GM21423 (cell line): ENCODE measurements at regions not wholly inside any gene's neighbourhood (a gene's known extent, or its start where the extent isn't known, plus 50 kb on each side); places are given as distances from the start of the nearest gene placed in this dataset.

Experiments used
- ATAC-seq: cut with Tn5 transposase; IDR thresholded peaks from one replicate; pipeline ENCODE4 v1.9.1; 2021; ENCODE audit warnings: mild to moderate bottlenecking, moderate library complexity; ENCODE audit not compliant: unreplicated experiment

- ATAC-seq: no peak
These were observed 82.4 kb upstream of the IRS2 start for GRCh38 chr13:109868578-109869311.

GRCh38 chr13:109867766-109868165 is 81.4 kb upstream of the IRS2 start:
- ATAC-seq: no peak

DNA sequence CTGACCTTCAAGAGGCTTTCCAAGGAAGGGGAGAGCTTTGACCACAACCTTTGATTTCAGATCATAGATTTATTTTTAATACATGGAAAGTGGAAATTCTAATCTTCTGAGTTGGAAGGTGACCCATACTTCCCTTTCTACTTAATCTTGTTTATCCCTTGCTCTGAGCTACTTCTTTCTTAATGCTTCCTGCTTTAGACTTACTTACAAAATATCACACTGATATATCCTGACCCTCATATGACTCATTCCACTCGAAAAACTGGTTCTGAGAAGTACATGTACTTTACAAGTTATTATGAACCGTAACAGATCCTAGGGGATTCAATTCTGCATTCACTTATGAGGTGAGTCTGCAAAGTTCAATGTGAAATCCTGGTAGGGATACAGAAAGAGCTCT is 76.2 kb upstream of the IRS2 start:
- ATAC-seq: no peak

GRCh38 chr13:109859898-109860297 is 73.5 kb upstream of the IRS2 start:
- no peak for ATAC-seq

DNA sequence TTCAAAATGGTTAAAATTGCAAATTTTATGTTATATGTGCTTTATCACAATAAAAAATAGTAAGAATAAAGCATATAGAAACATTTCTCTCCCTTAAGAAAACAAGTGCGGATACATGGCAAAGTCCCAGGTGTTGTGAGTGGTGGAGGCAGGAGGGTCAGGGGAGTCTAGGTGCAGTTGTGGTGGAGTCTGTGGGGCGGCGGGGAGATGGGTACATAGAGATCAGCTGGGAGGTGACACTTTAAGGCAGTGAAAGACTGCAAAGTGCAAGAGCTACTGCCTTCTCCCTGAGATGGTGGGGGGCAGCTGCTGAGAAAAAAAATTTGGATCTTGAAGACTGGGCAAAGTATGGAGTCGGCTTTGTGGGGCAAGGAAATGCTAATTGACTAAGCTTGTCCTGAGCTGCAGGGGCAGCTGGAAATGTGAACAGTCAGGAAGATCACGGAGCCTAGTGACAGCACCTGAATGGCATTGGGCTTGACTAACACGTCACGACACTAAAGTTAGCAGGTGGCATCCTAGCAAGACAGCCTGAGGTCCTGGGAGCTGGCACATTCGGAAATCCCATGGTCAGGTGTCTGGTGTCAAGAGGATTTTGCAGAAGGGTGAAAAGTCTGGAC is 72.9 kb upstream of the IRS2 start:
- ATAC-seq: no peak

GRCh38 chr13:109858319-109858718 is 71.9 kb upstream of the IRS2 start:
- no peak for ATAC-seq

- ATAC-seq: no peak
These were observed 71.4 kb upstream of the IRS2 start for GRCh38 chr13:109857803-109858202.

DNA sequence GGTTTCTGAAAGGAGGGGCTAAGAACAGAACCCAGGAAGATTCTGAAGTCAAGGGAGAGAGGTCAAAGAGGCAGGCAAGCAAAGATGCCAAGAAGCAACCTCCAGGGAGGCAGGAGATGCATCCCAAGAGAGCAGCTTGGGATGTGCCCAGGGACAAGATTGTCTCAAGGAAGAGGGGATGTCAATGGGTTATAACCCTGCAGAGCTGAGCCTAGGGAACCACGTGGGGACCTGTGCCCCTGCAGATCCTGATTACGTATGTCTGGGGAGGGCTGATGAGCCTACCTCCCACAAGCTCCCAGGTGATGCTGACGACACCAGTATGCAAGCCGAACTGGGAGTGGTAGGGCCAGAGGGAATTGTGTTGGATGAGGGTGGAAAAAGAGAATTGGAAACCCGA is 70.9 kb upstream of the IRS2 start:
- ATAC-seq: no peak

GRCh38 chr13:109856350-109856749 is 70.0 kb upstream of the IRS2 start:
- ATAC-seq: no peak

DNA sequence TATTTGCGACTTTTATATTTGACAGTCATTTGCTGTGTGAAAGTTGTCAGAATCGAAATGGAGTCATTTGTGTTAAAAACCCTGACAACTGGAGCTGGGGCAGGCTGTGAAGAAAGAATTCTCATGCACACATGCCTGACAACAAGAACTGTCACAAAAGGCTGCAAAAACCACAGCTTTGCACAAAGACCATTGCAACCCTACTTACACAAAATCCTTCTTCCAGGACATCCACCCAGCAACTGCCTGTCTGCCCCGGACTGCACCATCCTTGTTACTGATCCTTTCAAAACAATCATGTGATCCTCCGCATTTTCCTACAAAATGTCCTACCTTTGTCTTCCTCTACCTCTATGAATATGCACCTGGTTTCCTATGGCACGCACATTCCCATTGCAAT is 66.8 kb upstream of the IRS2 start:
- ATAC-seq: no peak

- no peak for ATAC-seq
These were observed 59.8 kb upstream of the IRS2 start for GRCh38 chr13:109846185-109846584.

DNA sequence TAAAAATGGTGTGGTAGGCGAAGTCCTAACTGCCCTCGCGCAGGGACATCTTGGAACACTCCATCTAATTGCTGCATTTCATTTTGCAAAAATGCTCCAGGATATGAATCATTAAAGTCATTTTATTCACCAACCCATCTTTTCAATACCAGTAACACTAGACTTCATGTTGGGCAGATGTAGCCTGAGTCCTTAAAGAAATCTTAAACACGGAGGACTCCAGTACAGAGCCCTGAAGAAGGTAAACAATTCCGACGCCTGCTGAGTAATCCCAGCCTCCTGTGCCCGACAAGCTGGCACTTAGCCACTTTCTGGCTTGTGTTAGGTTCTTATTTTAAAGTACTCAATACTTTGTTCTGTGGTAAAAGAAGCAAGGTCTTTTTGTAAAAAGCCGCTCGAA is 58.0 kb upstream of the IRS2 start:
- ATAC-seq: no peak

DNA sequence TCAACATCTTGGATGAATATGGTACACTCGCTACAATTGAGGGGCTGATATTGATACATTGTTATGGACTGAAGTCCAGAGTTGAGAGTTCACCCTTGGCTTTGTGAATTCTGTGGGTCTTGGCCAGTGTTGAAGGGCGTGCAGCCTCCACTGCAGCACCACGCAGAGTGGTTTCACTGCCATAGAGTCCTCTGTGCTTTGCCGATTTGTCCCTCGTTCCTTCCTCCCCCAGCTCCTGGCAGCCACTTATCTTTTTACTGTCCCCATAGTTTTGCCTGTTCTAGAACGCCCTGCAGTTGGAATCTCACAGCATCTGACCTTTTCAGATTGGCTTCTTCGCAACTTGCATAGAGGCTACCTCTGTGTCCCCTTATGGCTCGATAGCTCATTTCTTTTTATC is 57.3 kb upstream of the IRS2 start:
- no peak for ATAC-seq

DNA sequence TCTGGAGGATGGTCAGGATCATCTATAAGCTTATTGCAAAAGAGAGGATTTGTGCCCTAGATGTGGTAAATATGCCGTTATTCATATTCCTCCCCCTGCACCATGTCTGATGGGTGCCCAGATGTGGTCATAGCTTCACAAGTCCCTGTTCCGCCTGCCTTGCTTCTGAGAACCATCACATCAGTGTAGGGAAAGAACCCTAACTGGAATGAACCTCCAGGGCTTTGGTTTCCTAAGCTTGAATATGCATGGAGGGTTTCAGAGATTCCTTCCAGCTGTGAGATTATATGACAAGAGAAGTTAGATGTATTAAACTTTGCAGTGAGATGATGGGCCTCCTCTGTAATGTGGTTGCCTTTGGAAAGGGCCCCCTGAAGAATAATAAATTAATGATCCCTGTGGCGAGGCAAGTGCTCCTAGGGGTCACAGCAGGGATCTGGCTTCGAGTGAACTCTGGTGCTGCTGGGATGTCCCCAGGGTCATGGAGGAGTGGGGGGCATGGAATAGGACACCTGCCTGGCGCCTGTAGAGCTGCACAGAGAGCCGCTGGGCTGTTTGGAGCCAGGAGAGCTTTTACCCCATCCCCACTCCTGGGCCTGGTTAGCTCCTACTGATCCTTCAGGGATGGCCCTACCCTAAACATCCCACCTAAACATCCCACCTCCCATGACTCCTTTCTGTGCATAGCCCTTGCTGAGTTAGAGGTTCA is 56.0 kb upstream of the IRS2 start:
- ATAC-seq: no peak

- ATAC-seq: no peak
These were observed 54.5 kb upstream of the IRS2 start for GRCh38 chr13:109840893-109841287.

- ATAC-seq: peak; percentile 36
These were observed 54.0 kb upstream of the IRS2 start for GRCh38 chr13:109840201-109840892.

DNA sequence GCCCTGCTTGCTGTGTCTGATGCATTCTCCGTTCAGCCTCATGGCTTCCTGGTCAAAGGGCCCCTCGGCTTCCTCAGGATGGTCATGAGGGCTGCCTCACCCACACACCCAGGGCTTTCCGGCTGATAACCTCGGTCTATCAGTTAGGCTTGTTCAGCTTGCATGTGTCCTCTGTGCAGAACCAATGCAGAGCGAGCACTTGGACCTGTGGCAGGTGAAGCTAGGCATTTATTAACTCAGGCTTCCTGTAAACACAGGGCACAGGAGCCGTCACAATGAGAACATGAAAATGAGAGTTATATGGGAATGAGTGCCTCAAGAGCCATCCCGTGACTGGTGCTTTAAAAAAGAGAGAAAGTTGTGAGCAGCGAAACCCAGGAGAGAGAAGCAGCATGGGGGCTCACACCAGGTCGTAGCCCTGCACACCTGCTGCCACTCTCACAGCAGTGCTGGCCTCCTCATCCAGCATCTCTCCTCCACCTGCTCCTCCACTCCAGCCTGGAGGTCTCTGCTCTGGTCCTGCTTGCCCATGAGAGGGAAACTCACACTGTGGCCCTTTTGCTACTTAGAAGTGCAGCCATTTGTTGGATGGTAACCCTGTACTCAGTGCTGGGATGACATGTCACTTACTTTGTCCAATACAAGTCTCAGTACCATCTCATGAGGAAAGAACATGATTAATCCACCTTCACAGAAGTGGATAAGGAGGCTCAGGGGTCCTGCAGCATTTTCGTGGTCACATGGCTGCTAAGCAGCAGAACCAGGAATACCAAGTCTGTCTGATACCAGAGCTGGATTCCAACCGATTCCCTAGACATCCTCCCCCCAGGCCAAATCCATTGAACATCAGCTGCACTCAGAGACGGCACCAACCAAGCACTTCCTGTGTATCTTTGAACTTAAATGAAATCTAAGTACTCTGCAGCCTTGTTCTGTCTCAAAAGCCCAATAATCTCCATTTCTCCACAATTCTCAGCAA is 50.5 kb upstream of the IRS2 start:
- ATAC-seq: peak; percentile 92
